Upper lobe of left lung (tissue), 4 donors: ENCODE measurements at regions not wholly inside any gene's neighbourhood (a gene's known extent, or its start where the extent isn't known, plus 50 kb on each side); places are given as distances from the start of the nearest gene placed in this dataset.

Experiments
- EP300 ChIP-seq, 4 donors: sonication (generic); formaldehyde crosslinking; IDR thresholded peaks; one replicate each; pipeline ENCODE4 v1.5.1; 2017; ENCODE audit warnings: antibody characterized with exemption in 4 of 4, control low read depth in 2 of 4
- POLR2A ChIP-seq, 4 donors: fragments of 450-650 bp; IDR thresholded peaks; one replicate each; pipeline ENCODE4 v1.5.1; 2016 to 2017; ENCODE audit warnings: antibody characterized with exemption in 4 of 4, mild to moderate bottlenecking in 2 of 4
- POLR2AphosphoS5 ChIP-seq, 2 donors: sonication (generic); formaldehyde crosslinking; IDR thresholded peaks; one replicate each; pipeline ENCODE4 v1.5.1; 2017; ENCODE audit warnings: antibody characterized with exemption in 2 of 2
- TF ChIP-seq, protein P1 (sequence below), 6 experiments: fragments of 450-650 bp in 4 of 6; fragments of 200-600 bp in 2 of 6; sonication (generic) in 2 of 6; IDR thresholded peaks; one replicate each; pipeline ENCODE4 v1.5.1; 2016 to 2019; ENCODE audit warnings: antibody characterized with exemption in 6 of 6

GRCh38 chr18:72171596-72171995 is 372.5 kb downstream of the CBLN2 start:
- TF ChIP-seq, protein P1, sequence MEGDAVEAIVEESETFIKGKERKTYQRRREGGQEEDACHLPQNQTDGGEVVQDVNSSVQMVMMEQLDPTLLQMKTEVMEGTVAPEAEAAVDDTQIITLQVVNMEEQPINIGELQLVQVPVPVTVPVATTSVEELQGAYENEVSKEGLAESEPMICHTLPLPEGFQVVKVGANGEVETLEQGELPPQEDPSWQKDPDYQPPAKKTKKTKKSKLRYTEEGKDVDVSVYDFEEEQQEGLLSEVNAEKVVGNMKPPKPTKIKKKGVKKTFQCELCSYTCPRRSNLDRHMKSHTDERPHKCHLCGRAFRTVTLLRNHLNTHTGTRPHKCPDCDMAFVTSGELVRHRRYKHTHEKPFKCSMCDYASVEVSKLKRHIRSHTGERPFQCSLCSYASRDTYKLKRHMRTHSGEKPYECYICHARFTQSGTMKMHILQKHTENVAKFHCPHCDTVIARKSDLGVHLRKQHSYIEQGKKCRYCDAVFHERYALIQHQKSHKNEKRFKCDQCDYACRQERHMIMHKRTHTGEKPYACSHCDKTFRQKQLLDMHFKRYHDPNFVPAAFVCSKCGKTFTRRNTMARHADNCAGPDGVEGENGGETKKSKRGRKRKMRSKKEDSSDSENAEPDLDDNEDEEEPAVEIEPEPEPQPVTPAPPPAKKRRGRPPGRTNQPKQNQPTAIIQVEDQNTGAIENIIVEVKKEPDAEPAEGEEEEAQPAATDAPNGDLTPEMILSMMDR (IDR thresholded peaks at IDR 0.05) = no peak
- TF ChIP-seq POLR2A (IDR thresholded peaks at IDR 0.05) (no peak), POLR2AphosphoS5 (IDR thresholded peaks at IDR 0.05) (no peak), EP300 (IDR thresholded peaks at IDR 0.05) (no peak)
